Neutrophil (primary cell): ENCODE measurements at regions not wholly inside any gene's neighbourhood (a gene's known extent, or its start where the extent isn't known, plus 50 kb on each side); places are given as distances from the start of the nearest gene placed in this dataset.

Experiments used
- H3K27ac ChIP-seq: fragments of 200-600 bp; sonication (generic); 2 replicates; pipeline ENCODE4 v1.5.1; 2016; ENCODE audit warnings: mild to moderate bottlenecking, moderate library complexity
- H3K27me3 ChIP-seq: fragments of 200-600 bp; sonication (generic); 2 replicates; pipeline ENCODE4 v1.6.0; 2016; ENCODE audit warnings: mild to moderate bottlenecking
- H3K36me3 ChIP-seq: fragments of 200-600 bp; sonication (generic); 2 replicates; pipeline ENCODE4 v1.5.1; 2017
- H3K4me1 ChIP-seq, 2 experiments: fragments of 200-600 bp in 1 of 2; sonication (generic) in 1 of 2; 1 replicate in 1 of 2; 2 replicates in 1 of 2; pipeline versions ENCODE4 v1.5.1 to v1.6.1; 2013 to 2016; ENCODE audit warnings: low read depth in 1 of 2, low read length in 1 of 2, mild to moderate bottlenecking in 1 of 2, moderate library complexity in 1 of 2; ENCODE audit not compliant: control insufficient read depth in 1 of 2, insufficient read depth in 1 of 2
- H3K4me3 ChIP-seq, 2 experiments: fragments of 200-600 bp in 1 of 2; sonication (generic) in 1 of 2; 1 replicate in 1 of 2; 2 replicates in 1 of 2; pipeline ENCODE4 v1.5.1; 2013 to 2016; ENCODE audit warnings: low read depth in 1 of 2, low read length in 1 of 2, mild to moderate bottlenecking in 1 of 2, moderate library complexity in 1 of 2
- H3K9me3 ChIP-seq: fragments of 200-600 bp; sonication (generic); 2 replicates; pipeline ENCODE4 v1.5.1; 2016
- TF ChIP-seq, protein P1 (sequence below): fragments of 200-600 bp; sonication (generic); IDR thresholded peaks from 2 replicates; pipeline ENCODE4 v1.5.1; 2016; ENCODE audit warnings: antibody characterized with exemption

DNA sequence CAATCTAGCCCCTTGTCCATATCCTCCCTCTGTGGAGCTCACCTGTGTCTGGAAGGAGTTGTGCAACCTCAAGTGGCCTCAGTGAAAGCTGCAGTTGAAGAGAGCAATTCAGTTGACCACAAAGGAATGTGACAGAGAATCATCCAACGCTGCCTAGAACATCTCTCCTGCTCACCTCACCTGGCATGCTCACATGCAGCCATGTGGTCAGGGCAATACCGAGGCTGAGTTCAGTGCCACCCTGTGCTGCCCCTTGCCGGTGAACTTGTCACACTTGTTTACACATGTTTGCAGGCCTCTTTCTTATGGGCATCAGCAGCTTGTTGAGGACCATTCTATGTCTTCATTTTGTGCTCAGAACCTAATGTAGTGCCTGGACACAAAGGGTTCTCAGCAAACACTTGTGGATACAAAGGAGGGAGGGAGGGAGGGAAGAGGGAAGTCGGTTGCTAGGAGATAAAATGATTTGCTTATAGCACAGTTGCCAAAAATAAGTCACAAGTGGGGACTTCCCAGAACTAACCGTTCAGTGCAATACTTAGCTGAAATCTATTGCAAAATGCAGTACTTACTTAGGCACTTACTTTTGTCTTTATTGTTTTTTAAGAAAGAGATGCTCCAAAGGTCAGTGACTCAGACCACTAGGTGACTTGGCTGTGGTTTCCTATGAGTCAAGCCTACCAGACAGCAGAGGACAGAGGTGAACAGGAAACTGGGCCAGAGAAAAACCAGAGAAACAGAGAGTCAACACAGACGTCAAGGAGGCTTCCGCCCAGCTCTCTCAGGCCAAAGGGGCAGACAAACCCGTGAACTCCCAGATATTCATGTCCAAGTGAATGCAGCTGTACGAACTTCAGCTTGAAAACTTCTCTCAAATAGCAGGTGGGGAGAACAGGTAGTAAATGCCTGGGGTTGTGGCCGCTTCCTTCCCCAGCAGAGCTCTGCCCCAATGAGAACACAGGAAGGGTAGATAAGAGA lies 227.8 kb upstream of the CTNNB1 start:
- no peak overlapping the region for H3K27ac ChIP-seq
- no peaks in the 10 kb centered on the region for H3K36me3 ChIP-seq
- TF ChIP-seq, protein P1, sequence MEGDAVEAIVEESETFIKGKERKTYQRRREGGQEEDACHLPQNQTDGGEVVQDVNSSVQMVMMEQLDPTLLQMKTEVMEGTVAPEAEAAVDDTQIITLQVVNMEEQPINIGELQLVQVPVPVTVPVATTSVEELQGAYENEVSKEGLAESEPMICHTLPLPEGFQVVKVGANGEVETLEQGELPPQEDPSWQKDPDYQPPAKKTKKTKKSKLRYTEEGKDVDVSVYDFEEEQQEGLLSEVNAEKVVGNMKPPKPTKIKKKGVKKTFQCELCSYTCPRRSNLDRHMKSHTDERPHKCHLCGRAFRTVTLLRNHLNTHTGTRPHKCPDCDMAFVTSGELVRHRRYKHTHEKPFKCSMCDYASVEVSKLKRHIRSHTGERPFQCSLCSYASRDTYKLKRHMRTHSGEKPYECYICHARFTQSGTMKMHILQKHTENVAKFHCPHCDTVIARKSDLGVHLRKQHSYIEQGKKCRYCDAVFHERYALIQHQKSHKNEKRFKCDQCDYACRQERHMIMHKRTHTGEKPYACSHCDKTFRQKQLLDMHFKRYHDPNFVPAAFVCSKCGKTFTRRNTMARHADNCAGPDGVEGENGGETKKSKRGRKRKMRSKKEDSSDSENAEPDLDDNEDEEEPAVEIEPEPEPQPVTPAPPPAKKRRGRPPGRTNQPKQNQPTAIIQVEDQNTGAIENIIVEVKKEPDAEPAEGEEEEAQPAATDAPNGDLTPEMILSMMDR = no peak
- no peaks in the 10 kb centered on the region for H3K27me3 ChIP-seq
- peaks cover 0 to 9% of the 10 kb centered on the region in 2 experiments for H3K4me1 ChIP-seq
- no peaks in the 10 kb centered on the region for H3K9me3 ChIP-seq
- H3K4me3 ChIP-seq = no peak overlapping the region

DNA sequence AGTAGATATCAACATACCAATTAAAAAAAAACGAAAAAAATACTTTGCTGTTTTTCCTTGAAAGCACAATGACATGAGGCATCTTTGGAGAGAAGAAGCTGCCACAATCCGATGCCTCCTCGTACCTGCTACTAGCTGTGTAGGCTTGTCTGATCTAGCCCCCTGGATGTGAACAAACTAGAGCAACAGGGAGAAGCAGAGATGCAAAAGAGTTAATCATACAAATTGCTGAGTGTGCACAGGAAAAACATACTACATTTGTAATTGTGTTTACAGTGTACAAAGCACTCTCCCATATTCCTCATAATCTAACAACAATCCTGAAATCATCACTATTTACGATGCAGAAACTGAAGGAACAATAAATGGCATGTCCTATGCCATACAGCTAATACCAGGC lies 227.0 kb upstream of the CTNNB1 start:
- H3K9me3 ChIP-seq = no peaks in the 10 kb centered on the region
- H3K4me1 ChIP-seq = peaks cover 0 to 9% of the 10 kb centered on the region in 2 experiments
- no peak overlapping the region for H3K4me3 ChIP-seq
- H3K27me3 ChIP-seq = no peaks in the 10 kb centered on the region
- no peak overlapping the region for H3K27ac ChIP-seq
- H3K36me3 ChIP-seq = no peaks in the 10 kb centered on the region
- TF ChIP-seq, protein P1 = no peak

DNA sequence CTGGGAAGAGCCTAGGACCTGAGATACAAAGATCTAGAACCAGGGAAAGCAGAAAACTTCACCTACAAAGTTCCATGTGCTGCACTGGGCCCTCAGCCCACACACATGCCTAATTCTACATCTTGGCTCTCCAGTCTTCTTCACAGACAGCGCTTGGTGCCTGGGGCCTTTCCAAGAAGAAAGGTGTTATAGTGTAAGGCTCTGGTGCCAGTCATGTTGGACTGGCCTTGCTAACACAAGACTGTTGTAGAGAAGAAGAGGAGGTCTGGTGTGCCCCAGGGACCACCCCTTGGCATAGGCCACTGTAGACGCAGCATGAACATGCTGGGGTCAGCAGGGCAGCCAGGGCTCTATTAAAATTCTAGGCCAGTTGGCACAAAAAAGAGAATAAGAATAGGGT lies 226.2 kb upstream of the CTNNB1 start:
- H3K27me3 ChIP-seq = no peaks in the 10 kb centered on the region
- no peak overlapping the region for H3K27ac ChIP-seq
- no peaks in the 10 kb centered on the region for H3K36me3 ChIP-seq
- no peak overlapping the region for H3K4me3 ChIP-seq
- peaks cover 0 to 9% of the 10 kb centered on the region in 2 experiments for H3K4me1 ChIP-seq
- TF ChIP-seq, protein P1 = no peak
- no peaks in the 10 kb centered on the region for H3K9me3 ChIP-seq

DNA sequence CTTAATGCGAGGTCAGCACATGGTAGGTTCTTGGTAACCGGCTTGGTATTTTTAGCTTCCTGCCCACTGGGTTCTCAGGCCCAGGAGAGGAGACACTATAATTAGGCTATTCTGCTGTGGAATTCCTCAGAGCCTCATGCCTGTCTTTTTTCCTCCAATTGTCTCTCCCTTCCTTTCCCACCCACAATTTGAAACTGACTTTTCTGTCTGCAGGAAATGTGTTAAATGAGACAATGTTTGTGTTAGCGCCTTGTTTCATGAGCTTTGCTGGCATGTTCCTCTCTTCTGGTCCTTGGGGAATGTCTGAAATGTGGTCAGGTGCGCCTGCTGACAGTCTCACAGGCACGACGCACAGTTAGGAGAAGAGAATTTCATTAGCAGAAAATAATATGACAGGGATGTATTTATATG lies 223.6 kb upstream of the CTNNB1 start:
- Histone ChIP-seq H3K27ac (no peak overlapping the region), H3K36me3 (no peaks in the 10 kb centered on the region), H3K4me1 (peaks cover 0 to 9% of the 10 kb centered on the region in 2 experiments), H3K9me3 (no peaks in the 10 kb centered on the region), H3K4me3 (no peak overlapping the region), H3K27me3 (no peaks in the 10 kb centered on the region)
- TF ChIP-seq, protein P1 = no peak

DNA sequence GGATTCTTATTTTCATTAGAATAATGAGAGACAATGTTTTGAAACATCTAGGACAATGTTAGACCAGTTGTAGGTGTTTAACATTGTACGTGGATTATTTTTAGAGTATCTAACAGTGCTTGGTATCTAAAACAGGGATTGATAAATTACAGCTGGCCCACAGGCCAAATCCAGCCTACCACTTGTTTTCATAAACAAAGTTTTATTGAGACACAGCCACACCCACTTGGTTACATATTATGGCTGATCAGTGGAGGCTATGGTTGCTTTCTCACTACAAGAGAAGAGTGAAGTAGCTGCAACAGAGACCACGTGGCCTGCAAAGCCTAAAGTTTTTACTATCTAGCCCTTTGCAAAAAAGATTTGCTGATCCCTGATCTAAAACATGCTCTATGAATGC lies 223.1 kb upstream of the CTNNB1 start:
- no peak overlapping the region for H3K4me3 ChIP-seq
- peaks cover 0 to 7% of the 10 kb centered on the region in 2 experiments for H3K4me1 ChIP-seq
- TF ChIP-seq, protein P1 = no peak
- H3K9me3 ChIP-seq = no peaks in the 10 kb centered on the region
- no peaks in the 10 kb centered on the region for H3K36me3 ChIP-seq
- H3K27me3 ChIP-seq = no peaks in the 10 kb centered on the region
- no peak overlapping the region for H3K27ac ChIP-seq
